ENCODE measurements at regions not wholly inside any gene's neighbourhood (a gene's known extent, or its start where the extent isn't known, plus 50 kb on each side); places are given as distances from the start of the nearest gene placed in this dataset.

DNA sequence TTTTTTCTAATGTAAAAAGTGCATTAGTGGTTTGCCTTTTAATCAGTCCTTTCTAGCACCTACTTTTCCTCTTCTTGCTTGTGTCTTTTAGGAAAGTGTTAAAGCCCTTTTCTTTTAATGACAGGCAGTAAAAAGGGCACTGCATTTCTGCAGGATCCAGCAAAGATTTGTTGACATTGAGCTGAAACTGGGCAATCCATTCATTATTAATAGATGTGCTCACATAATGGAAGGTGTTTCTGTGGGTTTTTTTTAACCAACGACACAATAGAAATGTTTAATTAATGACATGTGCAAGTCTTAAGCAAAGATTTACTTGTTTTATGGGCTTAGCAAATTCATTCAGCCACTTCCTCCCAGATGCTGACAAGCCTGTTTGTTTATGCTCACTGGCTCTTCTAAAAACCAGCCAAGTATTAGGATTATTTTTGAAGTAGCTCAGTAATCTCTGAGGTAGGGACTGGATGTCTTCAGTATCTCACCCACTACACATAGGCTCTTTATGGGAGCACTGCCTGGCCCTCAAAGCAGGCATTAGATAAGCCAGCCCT is 1201.1 kb downstream of the SORCS1 start:
- H3K9me3 ChIP-seq: 0 out of 3 replicates have a peak, but pooled peaks cover 3% of the 10 kb centered on the region
- H3K4me3 ChIP-seq: no peak overlapping the region
- H3K4me2 ChIP-seq: no peak overlapping the region
- H3K27ac ChIP-seq: no peak overlapping the region
- POLR2A ChIA-PET: no interaction called here
- DNase-seq (ENCODE audit: low read depth in 1 of 2, low spot score in 1 of 2): no peak
- no peaks in the 10 kb centered on the region for H3K4me1 ChIP-seq
- FAIRE-seq: no peak
- ATAC-seq: no peak
- WGBS (ENCODE audit: missing lambda C conversion rate): 0% methylated on average over 1 of the region's 1 CpG
- no peak for TF ChIP-seq CHD4 (IDR thresholded peaks at IDR 0.05; ENCODE audit: borderline replicate concordance)
- TF ChIP-seq, protein P1, sequence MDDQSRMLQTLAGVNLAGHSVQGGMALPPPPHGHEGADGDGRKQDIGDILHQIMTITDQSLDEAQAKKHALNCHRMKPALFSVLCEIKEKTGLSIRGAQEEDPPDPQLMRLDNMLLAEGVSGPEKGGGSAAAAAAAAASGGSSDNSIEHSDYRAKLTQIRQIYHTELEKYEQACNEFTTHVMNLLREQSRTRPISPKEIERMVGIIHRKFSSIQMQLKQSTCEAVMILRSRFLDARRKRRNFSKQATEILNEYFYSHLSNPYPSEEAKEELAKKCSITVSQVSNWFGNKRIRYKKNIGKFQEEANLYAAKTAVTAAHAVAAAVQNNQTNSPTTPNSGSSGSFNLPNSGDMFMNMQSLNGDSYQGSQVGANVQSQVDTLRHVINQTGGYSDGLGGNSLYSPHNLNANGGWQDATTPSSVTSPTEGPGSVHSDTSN (IDR thresholded peaks at IDR 0.05): no peak
- TF ChIP-seq, protein P2, sequence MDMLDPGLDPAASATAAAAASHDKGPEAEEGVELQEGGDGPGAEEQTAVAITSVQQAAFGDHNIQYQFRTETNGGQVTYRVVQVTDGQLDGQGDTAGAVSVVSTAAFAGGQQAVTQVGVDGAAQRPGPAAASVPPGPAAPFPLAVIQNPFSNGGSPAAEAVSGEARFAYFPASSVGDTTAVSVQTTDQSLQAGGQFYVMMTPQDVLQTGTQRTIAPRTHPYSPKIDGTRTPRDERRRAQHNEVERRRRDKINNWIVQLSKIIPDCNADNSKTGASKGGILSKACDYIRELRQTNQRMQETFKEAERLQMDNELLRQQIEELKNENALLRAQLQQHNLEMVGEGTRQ (IDR thresholded peaks at IDR 0.05): no peak
- TF ChIP-seq HOXB5 (CRISPR knock-in tag; IDR thresholded peaks at IDR 0.05): no peak
- no peak for TF ChIP-seq EHMT2 (IDR thresholded peaks at IDR 0.05; ENCODE audit: low read depth)
- no peak for TF ChIP-seq SREBF2 (IDR thresholded peaks at IDR 0.05)
- TF ChIP-seq HEYL (CRISPR knock-in tag; IDR thresholded peaks at IDR 0.05): no peak
- TF ChIP-seq BHLHE40 (IDR thresholded peaks at IDR 0.05; ENCODE audit: low read depth, low read length): no peak
- TF ChIP-seq HDAC2 (IDR thresholded peaks at IDR 0.05): no peak
- TF ChIP-seq FOSL2 (IDR thresholded peaks at IDR 0.05): no peak
- TF ChIP-seq FOSL2 (CRISPR knock-in tag; IDR thresholded peaks at IDR 0.05): no peak
- no peak for TF ChIP-seq KDM1A (IDR thresholded peaks at IDR 0.05; ENCODE audit: low read depth)
- TF ChIP-seq, protein P3, sequence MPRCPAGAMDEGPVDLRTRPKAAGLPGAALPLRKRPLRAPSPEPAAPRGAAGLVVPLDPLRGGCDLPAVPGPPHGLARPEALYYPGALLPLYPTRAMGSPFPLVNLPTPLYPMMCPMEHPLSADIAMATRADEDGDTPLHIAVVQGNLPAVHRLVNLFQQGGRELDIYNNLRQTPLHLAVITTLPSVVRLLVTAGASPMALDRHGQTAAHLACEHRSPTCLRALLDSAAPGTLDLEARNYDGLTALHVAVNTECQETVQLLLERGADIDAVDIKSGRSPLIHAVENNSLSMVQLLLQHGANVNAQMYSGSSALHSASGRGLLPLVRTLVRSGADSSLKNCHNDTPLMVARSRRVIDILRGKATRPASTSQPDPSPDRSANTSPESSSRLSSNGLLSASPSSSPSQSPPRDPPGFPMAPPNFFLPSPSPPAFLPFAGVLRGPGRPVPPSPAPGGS (IDR thresholded peaks at IDR 0.05): no peak
- CTCF ChIA-PET: no interaction called here

DNA sequence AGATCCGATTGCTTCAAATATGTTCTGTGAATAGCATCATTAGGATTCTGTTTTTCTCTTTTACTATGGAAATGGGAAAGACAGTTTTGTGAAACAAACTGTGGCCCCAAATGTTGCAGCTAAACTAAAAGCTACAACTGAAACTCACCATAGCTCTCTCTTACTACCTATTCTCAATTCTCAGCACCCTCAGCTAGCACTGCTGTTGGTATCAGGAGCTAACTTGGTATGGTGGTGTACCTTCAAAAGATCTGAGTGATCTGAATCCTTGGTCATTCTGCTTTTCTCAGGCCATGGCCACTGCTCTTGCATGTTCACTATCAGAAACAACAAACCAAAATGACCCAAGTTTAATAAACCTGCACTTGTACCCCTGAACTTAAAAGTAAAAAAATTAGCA is 1208.0 kb downstream of the SORCS1 start:
- Histone ChIP-seq H3K9me3 (no peaks in the 10 kb centered on the region), H3K4me1 (no peaks in the 10 kb centered on the region), H3K4me3 (no peak overlapping the region), H3K4me2 (no peak overlapping the region), H3K27ac (no peak overlapping the region)
- ATAC-seq: no peak
- POLR2A ChIA-PET: no interaction called here
- WGBS (ENCODE audit: missing lambda C conversion rate): 8% methylated on average over 1 of the region's 1 CpG
- CTCF ChIA-PET: no interaction called here
- TF ChIP-seq HOXB5 (CRISPR knock-in tag; IDR thresholded peaks at IDR 0.05) (no peak), RCOR1 (IDR thresholded peaks at IDR 0.05; ENCODE audit: low read depth, low read length) (no peak), TFCP2L1 (CRISPR knock-in tag; IDR thresholded peaks at IDR 0.05) (no peak), ZSCAN20 (CRISPR knock-in tag; IDR thresholded peaks at IDR 0.05) (no peak), HDAC2 (IDR thresholded peaks at IDR 0.05) (no peak), HOXA7 (CRISPR knock-in tag; IDR thresholded peaks at IDR 0.05) (no peak), EHMT2 (IDR thresholded peaks at IDR 0.05; ENCODE audit: low read depth) (no peak)
- no peak for FAIRE-seq
- DNase-seq (ENCODE audit: low read depth in 1 of 2, low spot score in 1 of 2): no peak

DNA sequence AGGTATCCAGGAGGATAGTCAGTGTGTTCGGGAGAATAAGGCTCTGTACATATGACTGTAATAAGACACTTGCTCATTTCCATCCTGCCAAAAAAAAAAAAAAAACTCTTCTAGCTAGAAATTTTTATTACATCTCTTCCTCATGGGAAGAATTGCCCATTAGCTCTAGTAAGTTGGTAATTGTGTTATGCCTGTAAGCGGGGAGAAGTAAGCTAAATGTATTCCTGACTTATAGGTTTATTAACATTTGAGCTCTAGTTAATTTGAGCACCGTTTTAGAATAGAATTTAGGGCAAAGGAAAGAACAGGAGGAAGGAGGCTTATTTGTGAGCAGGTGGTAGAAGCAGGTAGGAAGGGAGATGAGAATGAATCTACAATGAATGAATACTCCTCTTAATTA is 1210.6 kb downstream of the SORCS1 start:
- DNase-seq (ENCODE audit: low read depth in 1 of 2, low spot score in 1 of 2): no peak

More for the DNA sequence above, 1210.6 kb downstream of the SORCS1 start:
- 9% methylated on average over 3 of the region's 3 CpGs for WGBS (ENCODE audit: missing lambda C conversion rate)
- ATAC-seq: no peak
- no peaks in the 10 kb centered on the region for H3K4me1 ChIP-seq
- H3K27ac ChIP-seq: no peak overlapping the region
- no peak for TF ChIP-seq CBX8 (IDR thresholded peaks at IDR 0.05)
- TF ChIP-seq, protein P4, sequence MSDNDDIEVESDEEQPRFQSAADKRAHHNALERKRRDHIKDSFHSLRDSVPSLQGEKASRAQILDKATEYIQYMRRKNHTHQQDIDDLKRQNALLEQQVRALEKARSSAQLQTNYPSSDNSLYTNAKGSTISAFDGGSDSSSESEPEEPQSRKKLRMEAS (IDR thresholded peaks at IDR 0.05): no peak
- TF ChIP-seq, protein P5, sequence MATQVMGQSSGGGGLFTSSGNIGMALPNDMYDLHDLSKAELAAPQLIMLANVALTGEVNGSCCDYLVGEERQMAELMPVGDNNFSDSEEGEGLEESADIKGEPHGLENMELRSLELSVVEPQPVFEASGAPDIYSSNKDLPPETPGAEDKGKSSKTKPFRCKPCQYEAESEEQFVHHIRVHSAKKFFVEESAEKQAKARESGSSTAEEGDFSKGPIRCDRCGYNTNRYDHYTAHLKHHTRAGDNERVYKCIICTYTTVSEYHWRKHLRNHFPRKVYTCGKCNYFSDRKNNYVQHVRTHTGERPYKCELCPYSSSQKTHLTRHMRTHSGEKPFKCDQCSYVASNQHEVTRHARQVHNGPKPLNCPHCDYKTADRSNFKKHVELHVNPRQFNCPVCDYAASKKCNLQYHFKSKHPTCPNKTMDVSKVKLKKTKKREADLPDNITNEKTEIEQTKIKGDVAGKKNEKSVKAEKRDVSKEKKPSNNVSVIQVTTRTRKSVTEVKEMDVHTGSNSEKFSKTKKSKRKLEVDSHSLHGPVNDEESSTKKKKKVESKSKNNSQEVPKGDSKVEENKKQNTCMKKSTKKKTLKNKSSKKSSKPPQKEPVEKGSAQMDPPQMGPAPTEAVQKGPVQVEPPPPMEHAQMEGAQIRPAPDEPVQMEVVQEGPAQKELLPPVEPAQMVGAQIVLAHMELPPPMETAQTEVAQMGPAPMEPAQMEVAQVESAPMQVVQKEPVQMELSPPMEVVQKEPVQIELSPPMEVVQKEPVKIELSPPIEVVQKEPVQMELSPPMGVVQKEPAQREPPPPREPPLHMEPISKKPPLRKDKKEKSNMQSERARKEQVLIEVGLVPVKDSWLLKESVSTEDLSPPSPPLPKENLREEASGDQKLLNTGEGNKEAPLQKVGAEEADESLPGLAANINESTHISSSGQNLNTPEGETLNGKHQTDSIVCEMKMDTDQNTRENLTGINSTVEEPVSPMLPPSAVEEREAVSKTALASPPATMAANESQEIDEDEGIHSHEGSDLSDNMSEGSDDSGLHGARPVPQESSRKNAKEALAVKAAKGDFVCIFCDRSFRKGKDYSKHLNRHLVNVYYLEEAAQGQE (IDR thresholded peaks at IDR 0.05): no peak
- no peak for TF ChIP-seq EP300 (IDR thresholded peaks at IDR 0.05)
- TF ChIP-seq HEYL (CRISPR knock-in tag; IDR thresholded peaks at IDR 0.05): no peak
- no peak for TF ChIP-seq HOXB13 (CRISPR knock-in tag; IDR thresholded peaks at IDR 0.05; ENCODE audit: low read depth)
- TF ChIP-seq EHF (CRISPR knock-in tag; IDR thresholded peaks at IDR 0.05): no peak
- TF ChIP-seq, protein P6, sequence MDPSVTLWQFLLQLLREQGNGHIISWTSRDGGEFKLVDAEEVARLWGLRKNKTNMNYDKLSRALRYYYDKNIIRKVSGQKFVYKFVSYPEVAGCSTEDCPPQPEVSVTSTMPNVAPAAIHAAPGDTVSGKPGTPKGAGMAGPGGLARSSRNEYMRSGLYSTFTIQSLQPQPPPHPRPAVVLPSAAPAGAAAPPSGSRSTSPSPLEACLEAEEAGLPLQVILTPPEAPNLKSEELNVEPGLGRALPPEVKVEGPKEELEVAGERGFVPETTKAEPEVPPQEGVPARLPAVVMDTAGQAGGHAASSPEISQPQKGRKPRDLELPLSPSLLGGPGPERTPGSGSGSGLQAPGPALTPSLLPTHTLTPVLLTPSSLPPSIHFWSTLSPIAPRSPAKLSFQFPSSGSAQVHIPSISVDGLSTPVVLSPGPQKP (IDR thresholded peaks at IDR 0.05; ENCODE audit: low read depth, low read length): no peak
- TF ChIP-seq HDAC2 (IDR thresholded peaks at IDR 0.05): no peak
- TF ChIP-seq JUN (IDR thresholded peaks at IDR 0.05): no peak
- no peak for TF ChIP-seq ZNF302 (CRISPR knock-in tag; IDR thresholded peaks at IDR 0.05)
- CTCF ChIA-PET: no interaction called here
- no peaks in the 10 kb centered on the region for H3K9me3 ChIP-seq
- H3K4me3 ChIP-seq: no peak overlapping the region
- no peak overlapping the region for H3K4me2 ChIP-seq
- FAIRE-seq: no peak
- POLR2A ChIA-PET: no interaction called here
